Adrenal gland (tissue), 9 donors: ENCODE measurements at regions not wholly inside any gene's neighbourhood (a gene's known extent, or its start where the extent isn't known, plus 50 kb on each side); places are given as distances from the start of the nearest gene placed in this dataset.

Source experiments
- DNase-seq, 7 donors: peaks; one replicate each; pipeline ENCODE4 v3.0.0-alpha.2; 2019 to 2020
- H3K27ac ChIP-seq, 5 donors: fragments of 200-600 bp; sonication (generic) in 4 of 5; 1 replicate in 3 of 5; 2 replicates in 2 of 5; pipeline versions ENCODE4 v1.5.1 to v1.8.0; 2016 to 2020; ENCODE audit warnings: mild to moderate bottlenecking in 1 of 5
- H3K27me3 ChIP-seq: fragments of 200-600 bp; 2 replicates; pipeline ENCODE4 v1.8.0; 2021
- H3K36me3 ChIP-seq, 2 donors: fragments of 200-600 bp; replicated peaks in 1 of 2; 1 replicate in 1 of 2; 2 replicates in 1 of 2; pipeline versions ENCODE4 v1.5.1 to v1.8.0; 2018 to 2022
- H3K4me1 ChIP-seq, 2 donors: fragments of 200-600 bp; replicated peaks in 1 of 2; 1 replicate in 1 of 2; 2 replicates in 1 of 2; pipeline versions ENCODE4 v1.5.1 to v1.8.0; 2018 to 2021
- H3K4me3 ChIP-seq, 4 donors: fragments of 200-600 bp; sonication (generic) in 3 of 4; one replicate each; pipeline ENCODE4 v1.5.1; 2016 to 2018
- H3K9me3 ChIP-seq, 3 donors: fragments of 200-600 bp; sonication (generic) in 1 of 3; replicated peaks in 1 of 3; 1 replicate in 2 of 3; 2 replicates in 1 of 3; pipeline versions ENCODE4 v1.5.1 to v1.8.0; 2016 to 2021
- CTCF ChIP-seq, 6 experiments: fragments of 450-650 bp in 4 of 6; fragments of 200-600 bp in 2 of 6; sonication (generic) in 1 of 6; IDR thresholded peaks; 1 replicate in 5 of 6; 2 replicates in 1 of 6; pipeline versions ENCODE4 v1.5.1 to v1.8.0; 2016 to 2021; ENCODE audit warnings: antibody characterized with exemption in 6 of 6, mild to moderate bottlenecking in 2 of 6, moderate library complexity in 1 of 6
- POLR2A ChIP-seq, 2 donors: fragments of 450-650 bp; IDR thresholded peaks; one replicate each; pipeline ENCODE4 v1.6.1; 2017; ENCODE audit warnings: antibody characterized with exemption in 2 of 2, mild to moderate bottlenecking in 2 of 2, moderate library complexity in 1 of 2
- WGBS, 4 donors: extraction: QIAGEN DNeasy Blood & Tissue Kit in 2 of 4; methylation state at CpG; one replicate each; pipeline versions ENCODE4 v1.1.5 to v1.1.7; 2013 to 2017; 5-methylcytosine and 5-hydroxymethylcytosine counted together
- intact Hi-C, 2 donors: fragments of 100-400 bp; cut with DNase I; formaldehyde crosslinking; loops; one replicate each; pipeline versions ENCODE4 v1.14.1 to v1.15.0; 2022 to 2023
- donor health status: healthy with polysubstance abuse.
- donor health status: Bipolar disorder and iron deficiency.
- donor health status: DM: yes; HTN: yes; CAD: no.
- donor health status: DM: no; HTN: no; CAD: no.
- donor health status: DM: no; HTN: no; CAD: no.

GRCh38 chr1:187443939-187444338 lies 615.2 kb downstream of the PLA2G4A start:
- no peak for TF ChIP-seq CTCF (IDR thresholded peaks at IDR 0.05)
- no peaks in the 10 kb centered on the region for H3K27me3 ChIP-seq

GRCh38 chr1:187445066-187445465 lies 616.3 kb downstream of the PLA2G4A start:
- intact Hi-C loops, result no loop called here

More at GRCh38 chr1:187443939-187444338, 615.2 kb downstream of the PLA2G4A start:
- Histone ChIP-seq H3K27ac (no peak overlapping the region), H3K4me3 (no peak overlapping the region), H3K4me1 (no peaks in the 10 kb centered on the region), H3K36me3 (no peaks in the 10 kb centered on the region), H3K9me3 (no peaks in the 10 kb centered on the region)
- DNase-seq, result no peak
- WGBS, 4 donors, result 69 to 84% (median 78%) methylated on average over 3 of the region's 3 CpGs
- intact Hi-C loops, result no loop called here

GRCh38 chr1:187451238-187451637 lies 622.5 kb downstream of the PLA2G4A start:
- intact Hi-C loops, result no loop called here
- H3K27ac ChIP-seq, result no peak overlapping the region
- no peaks in the 10 kb centered on the region for H3K36me3 ChIP-seq
- no peaks in the 10 kb centered on the region for H3K4me1 ChIP-seq
- 80 to 92% (median 85%) methylated on average over 5 of the region's 5 CpGs for WGBS, 4 donors
- no peak for DNase-seq
- no peaks in the 10 kb centered on the region for H3K27me3 ChIP-seq
- TF ChIP-seq CTCF (IDR thresholded peaks at IDR 0.05) (no peak), POLR2A (IDR thresholded peaks at IDR 0.05) (no peak)
- H3K4me3 ChIP-seq, result no peak overlapping the region
- no peaks in the 10 kb centered on the region for H3K9me3 ChIP-seq

More at GRCh38 chr1:187445066-187445465, 616.3 kb downstream of the PLA2G4A start:
- Histone ChIP-seq H3K27me3 (no peaks in the 10 kb centered on the region), H3K4me1 (no peaks in the 10 kb centered on the region), H3K4me3 (no peak overlapping the region), H3K27ac (no peak overlapping the region), H3K36me3 (no peaks in the 10 kb centered on the region), H3K9me3 (no peaks in the 10 kb centered on the region)
- TF ChIP-seq POLR2A (IDR thresholded peaks at IDR 0.05), result no peak
- no peak for TF ChIP-seq CTCF (IDR thresholded peaks at IDR 0.05)
- no peak for DNase-seq
- WGBS, 4 donors, result 67 to 96% (median 75%) methylated on average over 2 of the region's 2 CpGs

GRCh38 chr1:187454010-187454409 lies 625.3 kb downstream of the PLA2G4A start:
- Histone ChIP-seq H3K4me3 (no peak overlapping the region), H3K27me3 (no peaks in the 10 kb centered on the region), H3K36me3 (no peaks in the 10 kb centered on the region), H3K9me3 (no peaks in the 10 kb centered on the region), H3K4me1 (no peaks in the 10 kb centered on the region), H3K27ac (no peak overlapping the region)
- intact Hi-C loops, result no loop called here
- TF ChIP-seq CTCF (IDR thresholded peaks at IDR 0.05), result no peak
- TF ChIP-seq POLR2A (IDR thresholded peaks at IDR 0.05), result no peak
- DNase-seq, result no peak
- WGBS, 4 donors, result 69 to 76% (median 72%) methylated on average over 3 of the region's 3 CpGs
